ENCODE measurements at regions not wholly inside any gene's neighbourhood (a gene's known extent, or its start where the extent isn't known, plus 50 kb on each side); places are given as distances from the start of the nearest gene placed in this dataset.

GRCh38 chr6:95094751-95095663 lies 482.3 kb upstream of the MANEA start:
- TF ChIP-seq, protein P1, sequence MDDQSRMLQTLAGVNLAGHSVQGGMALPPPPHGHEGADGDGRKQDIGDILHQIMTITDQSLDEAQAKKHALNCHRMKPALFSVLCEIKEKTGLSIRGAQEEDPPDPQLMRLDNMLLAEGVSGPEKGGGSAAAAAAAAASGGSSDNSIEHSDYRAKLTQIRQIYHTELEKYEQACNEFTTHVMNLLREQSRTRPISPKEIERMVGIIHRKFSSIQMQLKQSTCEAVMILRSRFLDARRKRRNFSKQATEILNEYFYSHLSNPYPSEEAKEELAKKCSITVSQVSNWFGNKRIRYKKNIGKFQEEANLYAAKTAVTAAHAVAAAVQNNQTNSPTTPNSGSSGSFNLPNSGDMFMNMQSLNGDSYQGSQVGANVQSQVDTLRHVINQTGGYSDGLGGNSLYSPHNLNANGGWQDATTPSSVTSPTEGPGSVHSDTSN (IDR thresholded peaks at IDR 0.05; ENCODE audit: insufficient replicate concordance, low read depth, low read length): no peak
- no peak for TF ChIP-seq POLR2A (IDR thresholded peaks at IDR 0.05; ENCODE audit: low read depth, low read length)
- no peak for TF ChIP-seq IKZF1 (conservative IDR thresholded peaks at IDR 0.05)
- no peak for TF ChIP-seq NRF1 (conservative IDR thresholded peaks at IDR 0.05; ENCODE audit: low read depth, low read length)
- TF ChIP-seq POLR2AphosphoS5 (IDR thresholded peaks at IDR 0.05; ENCODE audit: low read length): no peak
- TF ChIP-seq STAT1 (conservative IDR thresholded peaks at IDR 0.05): no peak

Measured in GM12878 (cell line).